Adrenal gland (tissue), 5 donors: ENCODE measurements at regions not wholly inside any gene's neighbourhood (a gene's known extent, or its start where the extent isn't known, plus 50 kb on each side); places are given as distances from the start of the nearest gene placed in this dataset.

Source experiments
- CTCF ChIP-seq, 6 experiments: fragments of 450-650 bp in 4 of 6; fragments of 200-600 bp in 2 of 6; sonication (generic) in 1 of 6; IDR thresholded peaks; 1 replicate in 5 of 6; 2 replicates in 1 of 6; pipeline versions ENCODE4 v1.5.1 to v1.8.0; 2016 to 2021; ENCODE audit warnings: antibody characterized with exemption in 6 of 6, mild to moderate bottlenecking in 2 of 6, moderate library complexity in 1 of 6
- POLR2A ChIP-seq, 2 donors: fragments of 450-650 bp; IDR thresholded peaks; one replicate each; pipeline ENCODE4 v1.6.1; 2017; ENCODE audit warnings: antibody characterized with exemption in 2 of 2, mild to moderate bottlenecking in 2 of 2, moderate library complexity in 1 of 2
- donor health status: DM: no; HTN: no; CAD: no.

- TF ChIP-seq CTCF (IDR thresholded peaks at IDR 0.05) (no peak), POLR2A (IDR thresholded peaks at IDR 0.05) (no peak)
Measured at GRCh38 chr6:121858986-121859385, 423.5 kb downstream of the GJA1 start.
